ENCODE measurements at regions not wholly inside any gene's neighbourhood (a gene's known extent, or its start where the extent isn't known, plus 50 kb on each side); places are given as distances from the start of the nearest gene placed in this dataset.

DNA sequence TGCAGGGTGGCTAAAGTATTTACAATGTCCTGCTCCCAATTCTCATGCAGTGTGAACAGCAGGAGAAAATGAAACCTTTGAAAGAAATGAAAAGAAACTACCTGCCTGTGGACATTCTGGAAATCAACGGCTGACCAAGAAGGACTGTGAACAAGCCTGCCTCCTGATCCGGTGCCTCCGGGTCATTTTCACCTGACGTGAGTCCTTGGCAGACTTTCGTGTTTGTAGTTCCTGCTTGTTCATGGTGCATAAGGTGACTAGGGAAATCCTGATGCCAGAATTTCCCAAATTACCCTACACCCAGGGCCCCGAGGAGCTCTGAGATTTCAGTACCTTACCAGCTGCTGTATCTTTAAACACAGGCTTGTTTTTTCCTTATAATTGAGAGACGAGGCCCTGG is 317.5 kb downstream of the TLE1 start (continued):
- TF ChIP-seq, protein P1, sequence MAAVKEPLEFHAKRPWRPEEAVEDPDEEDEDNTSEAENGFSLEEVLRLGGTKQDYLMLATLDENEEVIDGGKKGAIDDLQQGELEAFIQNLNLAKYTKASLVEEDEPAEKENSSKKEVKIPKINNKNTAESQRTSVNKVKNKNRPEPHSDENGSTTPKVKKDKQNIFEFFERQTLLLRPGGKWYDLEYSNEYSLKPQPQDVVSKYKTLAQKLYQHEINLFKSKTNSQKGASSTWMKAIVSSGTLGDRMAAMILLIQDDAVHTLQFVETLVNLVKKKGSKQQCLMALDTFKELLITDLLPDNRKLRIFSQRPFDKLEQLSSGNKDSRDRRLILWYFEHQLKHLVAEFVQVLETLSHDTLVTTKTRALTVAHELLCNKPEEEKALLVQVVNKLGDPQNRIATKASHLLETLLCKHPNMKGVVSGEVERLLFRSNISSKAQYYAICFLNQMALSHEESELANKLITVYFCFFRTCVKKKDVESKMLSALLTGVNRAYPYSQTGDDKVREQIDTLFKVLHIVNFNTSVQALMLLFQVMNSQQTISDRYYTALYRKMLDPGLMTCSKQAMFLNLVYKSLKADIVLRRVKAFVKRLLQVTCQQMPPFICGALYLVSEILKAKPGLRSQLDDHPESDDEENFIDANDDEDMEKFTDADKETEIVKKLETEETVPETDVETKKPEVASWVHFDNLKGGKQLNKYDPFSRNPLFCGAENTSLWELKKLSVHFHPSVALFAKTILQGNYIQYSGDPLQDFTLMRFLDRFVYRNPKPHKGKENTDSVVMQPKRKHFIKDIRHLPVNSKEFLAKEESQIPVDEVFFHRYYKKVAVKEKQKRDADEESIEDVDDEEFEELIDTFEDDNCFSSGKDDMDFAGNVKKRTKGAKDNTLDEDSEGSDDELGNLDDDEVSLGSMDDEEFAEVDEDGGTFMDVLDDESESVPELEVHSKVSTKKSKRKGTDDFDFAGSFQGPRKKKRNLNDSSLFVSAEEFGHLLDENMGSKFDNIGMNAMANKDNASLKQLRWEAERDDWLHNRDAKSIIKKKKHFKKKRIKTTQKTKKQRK (IDR thresholded peaks at IDR 0.05; ENCODE audit: low read depth, low read length) = no peak

DNA sequence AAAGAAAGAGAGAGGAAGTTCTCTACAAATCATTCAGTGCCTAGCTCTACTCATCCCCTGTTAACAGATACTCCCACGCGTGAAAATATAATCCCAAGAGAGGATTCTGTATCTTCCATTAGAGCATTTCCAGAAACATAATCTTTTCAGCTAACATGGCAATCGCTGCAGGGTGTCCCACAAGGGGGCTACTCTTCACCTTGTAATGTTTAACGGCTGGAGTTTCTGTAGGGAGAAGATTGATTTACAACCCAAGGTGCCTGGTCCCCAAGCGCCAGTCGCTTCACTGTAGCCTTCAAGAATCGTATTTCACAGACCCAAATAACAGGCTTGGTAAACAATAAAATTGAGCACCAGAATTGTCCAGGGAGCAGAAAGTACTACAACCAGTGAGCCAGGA is 318.7 kb downstream of the TLE1 start:
- no peaks in the 10 kb centered on the region for H3K79me2 ChIP-seq (ENCODE audit: control insufficient read depth, insufficient read depth, low read length)
- 52% methylated on average over 7 of the region's 7 CpGs for WGBS (ENCODE audit: insufficient coverage, insufficient replicate concordance, low lambda C conversion rate, missing lambda C conversion rate)
- POLR2A ChIA-PET = no interaction called here
- FAIRE-seq (no peak), DNase-seq (ENCODE audit: low read depth, low spot score) (no peak), ATAC-seq (no peak)
- H3K4me3 ChIP-seq = no peak overlapping the region
- in situ Hi-C loops (cut with MboI) = no loop called here
- no peaks in the 10 kb centered on the region for H3K9me3 ChIP-seq (replicated peaks; ENCODE audit: control insufficient read depth, insufficient read depth, low read length)
- BruUV-seq (replicated peaks) = no TSS peak
- CTCF ChIA-PET = no interaction called here
- no peak overlapping the region for H3K9ac ChIP-seq (ENCODE audit: control insufficient read depth, insufficient read depth, low read length)
- no peak overlapping the region for H3K27ac ChIP-seq (ENCODE audit: control insufficient read depth, insufficient read depth)
- H3K4me2 ChIP-seq (ENCODE audit: control insufficient read depth, insufficient read depth) = no peak overlapping the region
- SMC1A ChIA-PET (ENCODE audit: uncharacterized antibody, unreplicated experiment) = no interaction called here
- no peaks in the 10 kb centered on the region for H4K20me1 ChIP-seq (ENCODE audit: control insufficient read depth, insufficient read depth)
- RAD21 ChIA-PET (ENCODE audit: unreplicated experiment) = no interaction called here
- H2AFZ ChIP-seq (ENCODE audit: control insufficient read depth, low read depth, low read length) = no peak overlapping the region
- H3K27me3 ChIP-seq (replicated peaks in 1 of 2; ENCODE audit: control insufficient read depth in 2 of 2, insufficient read depth in 2 of 2, low read length in 1 of 2) = no peaks in the 10 kb centered on the region
- H3K36me3 ChIP-seq (ENCODE audit: control insufficient read depth in 2 of 2, insufficient read depth in 2 of 2, low read length in 1 of 2) = no peaks in the 10 kb centered on the region
- intact Hi-C loops (cut with micrococcal nuclease; ENCODE audit: unreplicated experiment) = no loop called here
- no peaks in the 10 kb centered on the region for H3K4me1 ChIP-seq (ENCODE audit: control insufficient read depth, insufficient read depth, low read length)
- TF ChIP-seq, protein P2, sequence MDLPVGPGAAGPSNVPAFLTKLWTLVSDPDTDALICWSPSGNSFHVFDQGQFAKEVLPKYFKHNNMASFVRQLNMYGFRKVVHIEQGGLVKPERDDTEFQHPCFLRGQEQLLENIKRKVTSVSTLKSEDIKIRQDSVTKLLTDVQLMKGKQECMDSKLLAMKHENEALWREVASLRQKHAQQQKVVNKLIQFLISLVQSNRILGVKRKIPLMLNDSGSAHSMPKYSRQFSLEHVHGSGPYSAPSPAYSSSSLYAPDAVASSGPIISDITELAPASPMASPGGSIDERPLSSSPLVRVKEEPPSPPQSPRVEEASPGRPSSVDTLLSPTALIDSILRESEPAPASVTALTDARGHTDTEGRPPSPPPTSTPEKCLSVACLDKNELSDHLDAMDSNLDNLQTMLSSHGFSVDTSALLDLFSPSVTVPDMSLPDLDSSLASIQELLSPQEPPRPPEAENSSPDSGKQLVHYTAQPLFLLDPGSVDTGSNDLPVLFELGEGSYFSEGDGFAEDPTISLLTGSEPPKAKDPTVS (IDR thresholded peaks at IDR 0.05; ENCODE audit: low read depth, low read length) = no peak
- TF ChIP-seq JUND (IDR thresholded peaks at IDR 0.05; ENCODE audit: low read depth, low read length) (no peak), KLF5 (IDR thresholded peaks at IDR 0.05; ENCODE audit: partially characterized antibody) (no peak)
- TF ChIP-seq, protein P3, sequence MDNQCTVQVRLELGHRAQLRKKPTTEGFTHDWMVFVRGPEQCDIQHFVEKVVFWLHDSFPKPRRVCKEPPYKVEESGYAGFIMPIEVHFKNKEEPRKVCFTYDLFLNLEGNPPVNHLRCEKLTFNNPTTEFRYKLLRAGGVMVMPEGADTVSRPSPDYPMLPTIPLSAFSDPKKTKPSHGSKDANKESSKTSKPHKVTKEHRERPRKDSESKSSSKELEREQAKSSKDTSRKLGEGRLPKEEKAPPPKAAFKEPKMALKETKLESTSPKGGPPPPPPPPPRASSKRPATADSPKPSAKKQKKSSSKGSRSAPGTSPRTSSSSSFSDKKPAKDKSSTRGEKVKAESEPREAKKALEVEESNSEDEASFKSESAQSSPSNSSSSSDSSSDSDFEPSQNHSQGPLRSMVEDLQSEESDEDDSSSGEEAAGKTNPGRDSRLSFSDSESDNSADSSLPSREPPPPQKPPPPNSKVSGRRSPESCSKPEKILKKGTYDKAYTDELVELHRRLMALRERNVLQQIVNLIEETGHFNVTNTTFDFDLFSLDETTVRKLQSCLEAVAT (IDR thresholded peaks at IDR 0.05) = no peak
- TF ChIP-seq, protein P4, sequence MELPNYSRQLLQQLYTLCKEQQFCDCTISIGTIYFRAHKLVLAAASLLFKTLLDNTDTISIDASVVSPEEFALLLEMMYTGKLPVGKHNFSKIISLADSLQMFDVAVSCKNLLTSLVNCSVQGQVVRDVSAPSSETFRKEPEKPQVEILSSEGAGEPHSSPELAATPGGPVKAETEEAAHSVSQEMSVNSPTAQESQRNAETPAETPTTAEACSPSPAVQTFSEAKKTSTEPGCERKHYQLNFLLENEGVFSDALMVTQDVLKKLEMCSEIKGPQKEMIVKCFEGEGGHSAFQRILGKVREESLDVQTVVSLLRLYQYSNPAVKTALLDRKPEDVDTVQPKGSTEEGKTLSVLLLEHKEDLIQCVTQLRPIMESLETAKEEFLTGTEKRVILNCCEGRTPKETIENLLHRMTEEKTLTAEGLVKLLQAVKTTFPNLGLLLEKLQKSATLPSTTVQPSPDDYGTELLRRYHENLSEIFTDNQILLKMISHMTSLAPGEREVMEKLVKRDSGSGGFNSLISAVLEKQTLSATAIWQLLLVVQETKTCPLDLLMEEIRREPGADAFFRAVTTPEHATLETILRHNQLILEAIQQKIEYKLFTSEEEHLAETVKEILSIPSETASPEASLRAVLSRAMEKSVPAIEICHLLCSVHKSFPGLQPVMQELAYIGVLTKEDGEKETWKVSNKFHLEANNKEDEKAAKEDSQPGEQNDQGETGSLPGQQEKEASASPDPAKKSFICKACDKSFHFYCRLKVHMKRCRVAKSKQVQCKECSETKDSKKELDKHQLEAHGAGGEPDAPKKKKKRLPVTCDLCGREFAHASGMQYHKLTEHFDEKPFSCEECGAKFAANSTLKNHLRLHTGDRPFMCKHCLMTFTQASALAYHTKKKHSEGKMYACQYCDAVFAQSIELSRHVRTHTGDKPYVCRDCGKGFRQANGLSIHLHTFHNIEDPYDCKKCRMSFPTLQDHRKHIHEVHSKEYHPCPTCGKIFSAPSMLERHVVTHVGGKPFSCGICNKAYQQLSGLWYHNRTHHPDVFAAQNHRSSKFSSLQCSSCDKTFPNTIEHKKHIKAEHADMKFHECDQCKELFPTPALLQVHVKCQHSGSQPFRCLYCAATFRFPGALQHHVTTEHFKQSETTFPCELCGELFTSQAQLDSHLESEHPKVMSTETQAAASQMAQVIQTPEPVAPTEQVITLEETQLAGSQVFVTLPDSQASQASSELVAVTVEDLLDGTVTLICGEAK (IDR thresholded peaks at IDR 0.05; ENCODE audit: borderline replicate concordance) = no peak
- TF ChIP-seq, protein P5, sequence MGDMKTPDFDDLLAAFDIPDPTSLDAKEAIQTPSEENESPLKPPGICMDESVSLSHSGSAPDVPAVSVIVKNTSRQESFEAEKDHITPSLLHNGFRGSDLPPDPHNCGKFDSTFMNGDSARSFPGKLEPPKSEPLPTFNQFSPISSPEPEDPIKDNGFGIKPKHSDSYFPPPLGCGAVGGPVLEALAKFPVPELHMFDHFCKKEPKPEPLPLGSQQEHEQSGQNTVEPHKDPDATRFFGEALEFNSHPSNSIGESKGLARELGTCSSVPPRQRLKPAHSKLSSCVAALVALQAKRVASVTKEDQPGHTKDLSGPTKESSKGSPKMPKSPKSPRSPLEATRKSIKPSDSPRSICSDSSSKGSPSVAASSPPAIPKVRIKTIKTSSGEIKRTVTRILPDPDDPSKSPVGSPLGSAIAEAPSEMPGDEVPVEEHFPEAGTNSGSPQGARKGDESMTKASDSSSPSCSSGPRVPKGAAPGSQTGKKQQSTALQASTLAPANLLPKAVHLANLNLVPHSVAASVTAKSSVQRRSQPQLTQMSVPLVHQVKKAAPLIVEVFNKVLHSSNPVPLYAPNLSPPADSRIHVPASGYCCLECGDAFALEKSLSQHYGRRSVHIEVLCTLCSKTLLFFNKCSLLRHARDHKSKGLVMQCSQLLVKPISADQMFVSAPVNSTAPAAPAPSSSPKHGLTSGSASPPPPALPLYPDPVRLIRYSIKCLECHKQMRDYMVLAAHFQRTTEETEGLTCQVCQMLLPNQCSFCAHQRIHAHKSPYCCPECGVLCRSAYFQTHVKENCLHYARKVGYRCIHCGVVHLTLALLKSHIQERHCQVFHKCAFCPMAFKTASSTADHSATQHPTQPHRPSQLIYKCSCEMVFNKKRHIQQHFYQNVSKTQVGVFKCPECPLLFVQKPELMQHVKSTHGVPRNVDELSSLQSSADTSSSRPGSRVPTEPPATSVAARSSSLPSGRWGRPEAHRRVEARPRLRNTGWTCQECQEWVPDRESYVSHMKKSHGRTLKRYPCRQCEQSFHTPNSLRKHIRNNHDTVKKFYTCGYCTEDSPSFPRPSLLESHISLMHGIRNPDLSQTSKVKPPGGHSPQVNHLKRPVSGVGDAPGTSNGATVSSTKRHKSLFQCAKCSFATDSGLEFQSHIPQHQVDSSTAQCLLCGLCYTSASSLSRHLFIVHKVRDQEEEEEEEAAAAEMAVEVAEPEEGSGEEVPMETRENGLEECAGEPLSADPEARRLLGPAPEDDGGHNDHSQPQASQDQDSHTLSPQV (IDR thresholded peaks at IDR 0.05) = no peak

Data from GM12878 (cell line).